ENCODE measurements at regions not wholly inside any gene's neighbourhood (a gene's known extent, or its start where the extent isn't known, plus 50 kb on each side); places are given as distances from the start of the nearest gene placed in this dataset.

GRCh38 chr12:124231980-124232653 is 62.8 kb upstream of the RFLNA start:
- 91 to 94% methylated on average over 19 of the region's 19 CpGs for WGBS, 2 donors
- intact Hi-C loops (cut with DNase I): no loop called here
- no peak for ATAC-seq (ENCODE audit: low FRiP score)
- Histone ChIP-seq H3K27me3 (ENCODE audit: control insufficient read depth in 1 of 2, insufficient read depth in 2 of 2, low read length in 1 of 2) (no peaks in the 10 kb centered on the region), H3K36me3 (ENCODE audit: control insufficient read depth in 1 of 2, insufficient read depth in 2 of 2, low read length in 1 of 2) (no peaks in the 10 kb centered on the region), H3K4me3 (ENCODE audit: low read length in 2 of 2) (no peak overlapping the region), H3K4me1 (ENCODE audit: control insufficient read depth in 1 of 2, insufficient read depth in 2 of 2, low read length in 2 of 2) (no peaks in the 10 kb centered on the region), H3K9me3 (ENCODE audit: control insufficient read depth, low read length) (peaks cover 2% of the 10 kb centered on the region), H3K27ac (ENCODE audit: low read depth in 1 of 2, low read length in 2 of 2) (no peak overlapping the region)
- no peak for DNase-seq

- no peak overlapping the region for H3K4me3 ChIP-seq (ENCODE audit: low read length in 2 of 2)
- WGBS, 2 donors: 68 to 84% methylated on average over 3 of the region's 3 CpGs
- ATAC-seq (ENCODE audit: low FRiP score): no peak
Measured at GRCh38 chr12:124232654-124232987, 62.3 kb upstream of the RFLNA start.

GRCh38 chr12:124233041-124233796 is 61.7 kb upstream of the RFLNA start:
- DNase-seq (no peak), ATAC-seq (ENCODE audit: low FRiP score) (no peak)
- intact Hi-C loops (cut with DNase I): no loop called here
- Histone ChIP-seq H3K27me3 (ENCODE audit: control insufficient read depth in 1 of 2, insufficient read depth in 2 of 2, low read length in 1 of 2) (no peaks in the 10 kb centered on the region), H3K4me3 (ENCODE audit: low read length in 2 of 2) (no peak overlapping the region), H3K9me3 (ENCODE audit: control insufficient read depth, low read length) (peaks cover 2% of the 10 kb centered on the region), H3K27ac (ENCODE audit: low read depth in 1 of 2, low read length in 2 of 2) (no peak overlapping the region), H3K4me1 (ENCODE audit: control insufficient read depth in 1 of 2, insufficient read depth in 2 of 2, low read length in 2 of 2) (no peaks in the 10 kb centered on the region), H3K36me3 (ENCODE audit: control insufficient read depth in 1 of 2, insufficient read depth in 2 of 2, low read length in 1 of 2) (no peaks in the 10 kb centered on the region)
- 74 to 80% methylated on average over 5 of the region's 5 CpGs for WGBS, 2 donors

More at GRCh38 chr12:124232654-124232987, 62.3 kb upstream of the RFLNA start:
- Histone ChIP-seq H3K9me3 (ENCODE audit: control insufficient read depth, low read length) (peaks cover 2% of the 10 kb centered on the region), H3K27me3 (ENCODE audit: control insufficient read depth in 1 of 2, insufficient read depth in 2 of 2, low read length in 1 of 2) (no peaks in the 10 kb centered on the region), H3K27ac (ENCODE audit: low read depth in 1 of 2, low read length in 2 of 2) (no peak overlapping the region), H3K36me3 (ENCODE audit: control insufficient read depth in 1 of 2, insufficient read depth in 2 of 2, low read length in 1 of 2) (no peaks in the 10 kb centered on the region), H3K4me1 (ENCODE audit: control insufficient read depth in 1 of 2, insufficient read depth in 2 of 2, low read length in 2 of 2) (no peaks in the 10 kb centered on the region)
- DNase-seq: no peak
- intact Hi-C loops (cut with DNase I): no loop called here

GRCh38 chr12:124233846-124234640 is 60.9 kb upstream of the RFLNA start:
- Histone ChIP-seq H3K4me1 (ENCODE audit: control insufficient read depth in 1 of 2, insufficient read depth in 2 of 2, low read length in 2 of 2) (no peaks in the 10 kb centered on the region), H3K27ac (ENCODE audit: low read depth in 1 of 2, low read length in 2 of 2) (no peak overlapping the region), H3K27me3 (ENCODE audit: control insufficient read depth in 1 of 2, insufficient read depth in 2 of 2, low read length in 1 of 2) (no peaks in the 10 kb centered on the region), H3K4me3 (ENCODE audit: low read length in 2 of 2) (no peak overlapping the region), H3K36me3 (ENCODE audit: control insufficient read depth in 1 of 2, insufficient read depth in 2 of 2, low read length in 1 of 2) (no peaks in the 10 kb centered on the region), H3K9me3 (ENCODE audit: control insufficient read depth, low read length) (peaks cover 2% of the 10 kb centered on the region)
- intact Hi-C loops (cut with DNase I): no loop called here
- 82 to 86% methylated on average over 8 of the region's 8 CpGs for WGBS, 2 donors
- ATAC-seq (ENCODE audit: low FRiP score) (no peak), DNase-seq (no peak)

GRCh38 chr12:124236625-124237031 is 58.3 kb upstream of the RFLNA start:
- no peak overlapping the region for H3K4me3 ChIP-seq (ENCODE audit: low read length in 2 of 2)
- H3K9me3 ChIP-seq (ENCODE audit: control insufficient read depth, low read length): peaks cover 5% of the 10 kb centered on the region
- H3K27me3 ChIP-seq (ENCODE audit: control insufficient read depth in 1 of 2, insufficient read depth in 2 of 2, low read length in 1 of 2): no peaks in the 10 kb centered on the region
- H3K4me1 ChIP-seq (ENCODE audit: control insufficient read depth in 1 of 2, insufficient read depth in 2 of 2, low read length in 2 of 2): no peaks in the 10 kb centered on the region
- ATAC-seq (ENCODE audit: low FRiP score): no peak
- DNase-seq: no peak
- intact Hi-C loops (cut with DNase I): no loop called here
- no peak overlapping the region for H3K27ac ChIP-seq (ENCODE audit: low read depth in 1 of 2, low read length in 2 of 2)
- WGBS, 2 donors: 51 to 57% methylated on average over 5 of the region's 5 CpGs
- no peaks in the 10 kb centered on the region for H3K36me3 ChIP-seq (ENCODE audit: control insufficient read depth in 1 of 2, insufficient read depth in 2 of 2, low read length in 1 of 2)

GRCh38 chr12:124238886-124239285 is 56.0 kb upstream of the RFLNA start:
- H3K27ac ChIP-seq (ENCODE audit: low read depth in 1 of 2, low read length in 2 of 2): no peak overlapping the region
- no peaks in the 10 kb centered on the region for H3K4me1 ChIP-seq (ENCODE audit: control insufficient read depth in 1 of 2, insufficient read depth in 2 of 2, low read length in 2 of 2)
- ATAC-seq (ENCODE audit: low FRiP score) (no peak), DNase-seq (no peak)
- no peak overlapping the region for H3K4me3 ChIP-seq (ENCODE audit: low read length in 2 of 2)
- H3K27me3 ChIP-seq (ENCODE audit: control insufficient read depth in 1 of 2, insufficient read depth in 2 of 2, low read length in 1 of 2): no peaks in the 10 kb centered on the region
- H3K36me3 ChIP-seq (ENCODE audit: control insufficient read depth in 1 of 2, insufficient read depth in 2 of 2, low read length in 1 of 2): no peaks in the 10 kb centered on the region
- 65 to 68% methylated on average over 4 of the region's 4 CpGs for WGBS, 2 donors
- intact Hi-C loops (cut with DNase I): no loop called here
- peaks cover 5% of the 10 kb centered on the region for H3K9me3 ChIP-seq (ENCODE audit: control insufficient read depth, low read length)

DNA sequence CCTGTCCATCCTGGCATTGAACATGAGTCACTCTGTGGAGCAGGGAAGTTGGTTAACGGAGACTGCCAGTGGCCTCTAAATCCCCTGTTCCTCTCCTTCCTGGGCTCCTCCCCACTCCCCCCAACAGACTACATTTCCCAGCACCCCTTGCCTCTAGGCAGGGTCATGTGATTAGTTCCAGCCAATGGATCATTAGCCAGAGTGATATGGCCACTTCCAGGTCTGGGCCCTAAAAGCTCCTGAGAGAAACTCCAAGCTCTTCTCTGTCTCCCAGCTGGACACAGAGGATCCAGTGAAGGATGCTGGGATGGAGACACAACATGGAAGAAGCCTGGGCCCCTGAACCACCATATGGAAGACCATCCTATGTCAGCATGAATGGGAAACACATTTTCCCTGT is 54.4 kb upstream of the RFLNA start:
- Histone ChIP-seq H3K27me3 (ENCODE audit: control insufficient read depth in 1 of 2, insufficient read depth in 2 of 2, low read length in 1 of 2) (no peaks in the 10 kb centered on the region), H3K27ac (ENCODE audit: low read depth in 1 of 2, low read length in 2 of 2) (no peak overlapping the region), H3K4me1 (ENCODE audit: control insufficient read depth in 1 of 2, insufficient read depth in 2 of 2, low read length in 2 of 2) (no peaks in the 10 kb centered on the region), H3K4me3 (ENCODE audit: low read length in 2 of 2) (no peak overlapping the region), H3K9me3 (ENCODE audit: control insufficient read depth, low read length) (peaks cover 5% of the 10 kb centered on the region), H3K36me3 (ENCODE audit: control insufficient read depth in 1 of 2, insufficient read depth in 2 of 2, low read length in 1 of 2) (no peaks in the 10 kb centered on the region)
- DNase-seq: no peak
- 100% methylated on average over 1 of the region's 1 CpG for WGBS, 2 donors
- intact Hi-C loops (cut with DNase I): no loop called here
- no peak for ATAC-seq (ENCODE audit: low FRiP score)

DNA sequence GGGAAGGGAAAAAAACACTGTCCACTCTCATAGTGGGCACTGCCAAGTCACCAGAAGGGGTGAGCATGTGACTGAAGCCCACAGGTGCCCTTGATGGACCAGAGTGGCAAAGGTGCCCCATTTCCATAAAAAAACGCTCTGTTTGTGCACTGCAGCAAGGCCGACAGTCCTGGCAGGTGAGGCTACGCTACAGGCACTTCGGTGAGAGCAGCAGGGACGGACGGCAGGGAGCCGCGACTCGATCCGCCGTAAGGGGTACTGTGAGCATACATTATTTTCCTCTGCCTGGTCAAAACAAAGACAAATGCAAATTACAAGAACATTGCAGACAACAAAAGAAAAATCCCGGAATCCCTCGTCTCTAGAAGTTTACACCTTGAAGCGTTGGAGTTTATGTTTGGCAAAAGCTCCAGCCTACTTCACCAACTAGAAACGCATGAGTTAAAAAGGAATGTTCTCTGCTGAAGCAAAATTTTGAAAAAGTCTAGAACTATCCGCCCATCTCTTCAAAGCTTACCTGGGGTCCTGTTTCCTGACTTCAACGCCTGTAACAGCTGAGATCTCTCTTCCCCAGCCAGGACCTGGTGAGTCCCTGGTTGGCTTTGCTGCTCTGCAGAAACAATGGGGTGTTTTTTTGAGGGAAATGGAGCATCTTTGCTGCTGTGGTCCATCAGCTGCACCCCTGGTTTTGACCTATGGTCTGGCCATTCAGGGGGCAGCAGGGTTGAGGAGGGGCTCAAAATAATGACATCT is 52.9 kb upstream of the RFLNA start:
- Histone ChIP-seq H3K4me3 (ENCODE audit: low read length in 2 of 2) (no peak overlapping the region), H3K9me3 (ENCODE audit: control insufficient read depth, low read length) (peaks cover 5% of the 10 kb centered on the region), H3K36me3 (ENCODE audit: control insufficient read depth in 1 of 2, insufficient read depth in 2 of 2, low read length in 1 of 2) (no peaks in the 10 kb centered on the region), H3K27ac (ENCODE audit: low read depth in 1 of 2, low read length in 2 of 2) (no peak overlapping the region), H3K27me3 (ENCODE audit: control insufficient read depth in 1 of 2, insufficient read depth in 2 of 2, low read length in 1 of 2) (no peaks in the 10 kb centered on the region), H3K4me1 (ENCODE audit: control insufficient read depth in 1 of 2, insufficient read depth in 2 of 2, low read length in 2 of 2) (no peaks in the 10 kb centered on the region)
- DNase-seq (no peak), ATAC-seq (ENCODE audit: low FRiP score) (no peak)
- WGBS, 2 donors: 80 to 88% methylated on average over 17 of the region's 17 CpGs
- intact Hi-C loops (cut with DNase I): no loop called here

Measured in aorta (tissue), 5 donors.